Medulla oblongata (tissue), 1 donor: ENCODE measurements at regions not wholly inside any gene's neighbourhood (a gene's known extent, or its start where the extent isn't known, plus 50 kb on each side); places are given as distances from the start of the nearest gene placed in this dataset.

Source experiments
- DNase-seq: peaks from one replicate; pipeline ENCODE4 v3.0.0-alpha.2; 2015; ENCODE audit errors: extremely low spot score

- no peak for DNase-seq
Measured at GRCh38 chr13:40384976-40385857, 281.2 kb downstream of the FOXO1 start.

GRCh38 chr13:40385858-40386180 is 280.6 kb downstream of the FOXO1 start:
- no peak for DNase-seq

- no peak for DNase-seq
Measured at GRCh38 chr13:40386586-40386985, 279.9 kb downstream of the FOXO1 start.

GRCh38 chr13:40387775-40388174 is 278.7 kb downstream of the FOXO1 start:
- no peak for DNase-seq

- no peak for DNase-seq
Measured at GRCh38 chr13:40388617-40389016, 277.8 kb downstream of the FOXO1 start.

GRCh38 chr13:40389081-40389641 is 277.3 kb downstream of the FOXO1 start:
- DNase-seq = no peak

GRCh38 chr13:40390401-40390916 is 276.0 kb downstream of the FOXO1 start:
- no peak for DNase-seq

- DNase-seq = no peak
Measured at GRCh38 chr13:40391788-40392187, 274.7 kb downstream of the FOXO1 start.

- DNase-seq = no peak
Measured at GRCh38 chr13:40394304-40394985, 272.0 kb downstream of the FOXO1 start.

- DNase-seq = no peak
Measured at GRCh38 chr13:40398065-40398464, 268.4 kb downstream of the FOXO1 start.

- no peak for DNase-seq
Measured at GRCh38 chr13:40399756-40400155, 266.7 kb downstream of the FOXO1 start.

GRCh38 chr13:40401911-40402776 is 264.3 kb downstream of the FOXO1 start:
- peak; percentile 93 for DNase-seq

GRCh38 chr13:40402931-40403431 is 263.5 kb downstream of the FOXO1 start:
- no peak for DNase-seq

GRCh38 chr13:40403509-40404241 is 262.8 kb downstream of the FOXO1 start:
- DNase-seq = no peak

- DNase-seq = no peak
Measured at GRCh38 chr13:40404407-40404806, 262.0 kb downstream of the FOXO1 start.

- DNase-seq = no peak
Measured at GRCh38 chr13:40404967-40405716, 261.3 kb downstream of the FOXO1 start.

- DNase-seq = no peak
Measured at GRCh38 chr13:40406405-40407120, 259.9 kb downstream of the FOXO1 start.

GRCh38 chr13:40407567-40407966 is 258.9 kb downstream of the FOXO1 start:
- DNase-seq = no peak

- DNase-seq = no peak
Measured at GRCh38 chr13:40408602-40409001, 257.8 kb downstream of the FOXO1 start.
